Activated CD8-positive, alpha-beta T cell treated with anti-CD3 and anti-CD28 coated beads for 36 hours (primary cell): ENCODE measurements at regions not wholly inside any gene's neighbourhood (a gene's known extent, or its start where the extent isn't known, plus 50 kb on each side); places are given as distances from the start of the nearest gene placed in this dataset.
A peak's percentile ranks its signal among the peaks of the same experiment; 100 is the strongest.

Experiments
- ATAC-seq: fragments of 200-7000 bp; cut with Tn5 transposase; one replicate; pipeline ENCODE4 v1.10.0; 2021; ENCODE audit warnings: mild to moderate bottlenecking, moderate library complexity
- CTCF ChIA-PET: fragments of 350-600 bp; sonication (Branson Sonifier 250); formaldehyde crosslinking; loops from one replicate; lab custom pipeline; 2021; ENCODE audit warnings: antibody characterized with exemption; lab: Charles Lee
- POLR2A ChIA-PET: fragments of 350-600 bp; sonication (Branson Sonifier 250); formaldehyde crosslinking; loops from one replicate; lab custom pipeline; 2021; ENCODE audit warnings: antibody characterized with exemption; lab: Charles Lee
- DNase-seq: peaks from one replicate; pipeline ENCODE4 v3.0.0-alpha.2; 2020
- H3K27ac Mint-ChIP-seq: one replicate; pipeline ENCODE4 v1.8.0; 2021; ENCODE audit warnings: mild to moderate bottlenecking, mixed read lengths
- H3K27me3 Mint-ChIP-seq: one replicate; pipeline ENCODE4 v1.8.0; 2021; ENCODE audit warnings: mixed read lengths
- H3K36me3 Mint-ChIP-seq: one replicate; pipeline ENCODE4 v1.8.0; 2021; ENCODE audit warnings: low read depth, mixed read lengths
- H3K4me1 Mint-ChIP-seq: one replicate; pipeline ENCODE4 v1.8.0; 2021; ENCODE audit warnings: low read depth, mixed read lengths
- H3K4me3 Mint-ChIP-seq: one replicate; pipeline ENCODE4 v1.8.0; 2021; ENCODE audit warnings: mild to moderate bottlenecking, moderate library complexity, mixed read lengths
- H3K9me3 Mint-ChIP-seq: one replicate; pipeline ENCODE4 v1.8.0; 2021; ENCODE audit warnings: mixed read lengths
- intact Hi-C: fragments of 100-400 bp; cut with micrococcal nuclease; formaldehyde crosslinking; loops from one replicate; pipeline ENCODE4 v1.10.0; 2022
- TF ChIP-seq, protein P1 (sequence below): fragments of 200-600 bp; IDR thresholded peaks from one replicate; pipeline ENCODE4 v1.8.0; 2022; ENCODE audit warnings: antibody characterized with exemption, mild to moderate bottlenecking

DNA sequence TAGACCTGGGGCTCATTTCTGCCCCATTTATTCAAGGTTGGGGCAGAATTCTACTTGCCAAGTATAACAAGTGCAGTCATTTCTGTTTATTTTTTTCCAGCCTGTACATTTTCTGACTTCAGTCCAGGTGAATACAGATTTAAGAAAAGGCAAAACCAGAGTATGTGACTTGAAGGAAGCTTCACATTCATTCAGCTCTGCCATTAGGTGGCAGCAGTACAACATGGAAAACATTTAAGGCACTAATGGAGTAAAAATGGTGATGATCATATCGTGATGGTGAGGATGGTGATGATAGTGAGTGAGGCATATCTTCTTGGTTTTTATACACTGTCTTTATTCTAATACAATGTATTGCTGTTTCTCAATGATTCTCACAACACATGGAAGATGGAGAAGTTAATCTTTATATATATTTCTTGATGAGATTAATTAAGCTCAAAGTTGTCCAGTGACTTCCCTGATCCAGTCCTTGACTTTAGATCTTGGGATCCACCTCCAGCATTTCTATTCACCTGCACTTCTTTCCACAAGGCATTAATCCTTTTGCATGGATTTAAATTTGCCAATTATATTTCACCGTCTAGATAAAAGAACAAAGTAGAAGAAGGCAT lies 176.7 kb upstream of the SEL1L start:
- ATAC-seq (no peak), DNase-seq (peak; percentile 10)
- Mint-ChIP-seq H3K9me3 (no peaks in the 10 kb centered on the region), H3K36me3 (no peaks in the 10 kb centered on the region), H3K27me3 (peaks cover 3% of the 10 kb centered on the region), H3K4me3 (no peak overlapping the region), H3K4me1 (no peaks in the 10 kb centered on the region), H3K27ac (no peak overlapping the region)
- intact Hi-C loops: no loop called here
- CTCF ChIA-PET: interaction anchor here (1.0 to 1.7 kb wide), 4 partner anchors 14 to 282 kb away, joined by 3 to 4 read pairs (median 4); no protein-coding TSS in a partner anchor
- TF ChIP-seq, protein P1, sequence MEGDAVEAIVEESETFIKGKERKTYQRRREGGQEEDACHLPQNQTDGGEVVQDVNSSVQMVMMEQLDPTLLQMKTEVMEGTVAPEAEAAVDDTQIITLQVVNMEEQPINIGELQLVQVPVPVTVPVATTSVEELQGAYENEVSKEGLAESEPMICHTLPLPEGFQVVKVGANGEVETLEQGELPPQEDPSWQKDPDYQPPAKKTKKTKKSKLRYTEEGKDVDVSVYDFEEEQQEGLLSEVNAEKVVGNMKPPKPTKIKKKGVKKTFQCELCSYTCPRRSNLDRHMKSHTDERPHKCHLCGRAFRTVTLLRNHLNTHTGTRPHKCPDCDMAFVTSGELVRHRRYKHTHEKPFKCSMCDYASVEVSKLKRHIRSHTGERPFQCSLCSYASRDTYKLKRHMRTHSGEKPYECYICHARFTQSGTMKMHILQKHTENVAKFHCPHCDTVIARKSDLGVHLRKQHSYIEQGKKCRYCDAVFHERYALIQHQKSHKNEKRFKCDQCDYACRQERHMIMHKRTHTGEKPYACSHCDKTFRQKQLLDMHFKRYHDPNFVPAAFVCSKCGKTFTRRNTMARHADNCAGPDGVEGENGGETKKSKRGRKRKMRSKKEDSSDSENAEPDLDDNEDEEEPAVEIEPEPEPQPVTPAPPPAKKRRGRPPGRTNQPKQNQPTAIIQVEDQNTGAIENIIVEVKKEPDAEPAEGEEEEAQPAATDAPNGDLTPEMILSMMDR: peak; percentile 61
- POLR2A ChIA-PET: interaction anchor here (0.7 kb wide), 1 partner anchor 18 kb away, joined by 3 read pairs; no protein-coding TSS in a partner anchor

- Mint-ChIP-seq H3K4me1 (no peaks in the 10 kb centered on the region), H3K27ac (no peak overlapping the region), H3K36me3 (no peaks in the 10 kb centered on the region), H3K27me3 (peaks cover 1% of the 10 kb centered on the region), H3K4me3 (no peak overlapping the region), H3K9me3 (no peaks in the 10 kb centered on the region)
- no peak for ATAC-seq
- intact Hi-C loops: no loop called here
- no peak for DNase-seq
- TF ChIP-seq, protein P1: no peak
- POLR2A ChIA-PET: no interaction called here
- CTCF ChIA-PET: no interaction called here
Observed at GRCh38 chr14:81715731-81716130, 182.1 kb upstream of the SEL1L start.

DNA sequence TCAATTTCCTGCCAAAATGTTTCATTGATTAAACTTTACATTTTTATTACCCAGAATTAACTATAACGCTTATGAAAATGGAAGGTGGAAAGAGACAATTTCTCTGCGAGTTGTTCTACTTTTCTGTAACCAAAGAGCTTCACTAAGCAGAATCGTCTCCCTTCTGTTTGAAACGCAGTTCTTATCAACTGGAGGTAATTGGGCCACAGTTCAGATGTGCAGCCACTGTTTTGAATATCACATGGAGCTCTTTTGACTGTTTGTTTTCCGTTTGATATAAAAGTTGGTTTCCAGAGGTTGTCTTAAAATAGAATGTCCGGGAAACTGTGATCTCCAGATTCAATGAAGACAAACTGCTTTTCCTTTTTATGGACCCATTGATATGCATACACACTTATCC lies 183.3 kb upstream of the SEL1L start:
- H3K36me3 Mint-ChIP-seq: no peaks in the 10 kb centered on the region
- no peaks in the 10 kb centered on the region for H3K9me3 Mint-ChIP-seq
- no peak overlapping the region for H3K4me3 Mint-ChIP-seq
- CTCF ChIA-PET: no interaction called here
- POLR2A ChIA-PET: no interaction called here
- ATAC-seq (no peak), DNase-seq (no peak)
- TF ChIP-seq, protein P1: no peak
- no peak overlapping the region for H3K27ac Mint-ChIP-seq
- intact Hi-C loops: no loop called here
- H3K27me3 Mint-ChIP-seq: peaks cover 1% of the 10 kb centered on the region
- no peaks in the 10 kb centered on the region for H3K4me1 Mint-ChIP-seq

GRCh38 chr14:81723956-81724355 lies 190.3 kb upstream of the SEL1L start:
- POLR2A ChIA-PET: no interaction called here
- TF ChIP-seq, protein P1: no peak
- intact Hi-C loops: no loop called here
- H3K4me3 Mint-ChIP-seq: no peak overlapping the region
- no peak overlapping the region for H3K27ac Mint-ChIP-seq
- H3K9me3 Mint-ChIP-seq: no peaks in the 10 kb centered on the region
- no peaks in the 10 kb centered on the region for H3K36me3 Mint-ChIP-seq
- CTCF ChIA-PET: no interaction called here
- H3K27me3 Mint-ChIP-seq: no peaks in the 10 kb centered on the region
- H3K4me1 Mint-ChIP-seq: no peaks in the 10 kb centered on the region
- DNase-seq: no peak
- no peak for ATAC-seq

GRCh38 chr14:81727218-81727617 lies 193.6 kb upstream of the SEL1L start:
- ChIA-PET POLR2A (no interaction called here), CTCF (no interaction called here)
- Mint-ChIP-seq H3K9me3 (no peaks in the 10 kb centered on the region), H3K36me3 (no peaks in the 10 kb centered on the region), H3K4me1 (no peaks in the 10 kb centered on the region), H3K4me3 (no peak overlapping the region), H3K27ac (no peak overlapping the region), H3K27me3 (no peaks in the 10 kb centered on the region)
- ATAC-seq (no peak), DNase-seq (no peak)
- TF ChIP-seq, protein P1: no peak
- intact Hi-C loops: no loop called here
